ENCODE measurements at regions not wholly inside any gene's neighbourhood (a gene's known extent, or its start where the extent isn't known, plus 50 kb on each side); places are given as distances from the start of the nearest gene placed in this dataset.
"Not testable (repeated sequence)": the region's sequence is repeated elsewhere in the genome, so short reads cannot be mapped to it uniquely, and the experiment has no call there.

DNA sequence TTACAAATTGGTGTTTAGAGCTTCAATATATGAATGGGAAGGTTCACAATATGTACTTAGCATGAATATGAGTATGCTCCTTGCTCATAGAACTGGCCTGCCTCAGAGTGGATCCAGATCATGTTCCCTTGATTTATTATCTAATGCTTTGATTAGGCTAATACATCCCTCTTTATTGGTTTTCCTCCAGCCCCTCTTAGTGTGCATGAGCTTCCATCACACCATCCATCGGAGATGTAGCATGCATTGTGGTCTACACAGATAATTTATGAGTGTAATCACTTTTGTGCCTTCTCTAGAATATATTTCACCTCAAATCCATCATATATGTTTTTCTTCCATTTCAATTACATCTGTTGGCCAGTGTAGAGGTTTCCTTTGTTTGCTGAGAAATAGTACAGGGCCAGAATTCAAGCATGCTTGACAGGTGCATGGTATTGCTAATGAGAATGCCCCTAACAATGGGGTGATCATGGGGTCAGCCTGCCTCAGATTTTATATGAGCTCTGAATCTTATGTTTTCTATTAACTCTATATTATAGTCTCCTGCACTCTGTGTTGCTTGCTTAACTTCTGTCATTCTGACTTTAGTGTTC lies 786.4 kb upstream of the ARPP21 start:
- DNase-seq: no peak

DNA sequence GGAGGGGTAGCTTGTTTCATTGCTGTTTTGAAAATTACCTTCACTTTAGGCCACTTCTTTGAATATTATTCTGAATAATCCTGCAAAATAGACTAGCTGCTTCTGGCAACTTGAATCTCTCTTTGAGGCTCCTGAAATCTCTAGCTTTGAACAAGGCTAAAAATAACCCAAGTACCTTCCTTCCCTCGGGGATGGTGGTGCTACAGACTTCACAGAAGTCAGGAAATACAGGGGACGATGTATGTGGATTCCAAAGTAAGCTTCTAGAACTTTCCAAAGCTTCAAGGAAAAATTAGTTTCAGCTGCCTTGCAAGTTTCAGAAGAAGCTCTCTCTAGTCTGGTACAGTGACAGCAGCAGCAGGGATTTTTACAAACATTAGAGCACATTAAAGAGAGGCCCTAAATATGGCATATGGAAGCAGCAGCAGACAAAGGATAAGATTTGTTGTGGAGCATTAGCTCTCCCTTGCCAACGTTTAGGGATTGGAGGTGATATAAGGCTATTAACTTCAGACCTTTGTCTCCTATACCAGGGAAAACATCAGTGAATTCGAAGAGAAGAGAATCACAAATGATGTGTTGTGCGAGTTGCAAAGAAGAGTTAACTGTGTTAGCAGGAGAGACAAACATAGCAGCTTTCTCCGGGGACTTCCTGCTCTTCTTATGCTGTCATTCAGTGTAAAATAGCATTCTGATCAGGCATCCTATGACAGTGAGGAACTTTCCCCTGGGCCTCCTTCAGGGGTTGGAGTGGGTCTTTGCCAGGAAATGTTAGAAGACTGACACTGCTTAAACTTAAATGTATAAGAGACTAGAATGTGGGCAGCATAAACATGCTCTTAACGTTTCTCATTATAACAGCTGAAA lies 783.0 kb upstream of the ARPP21 start:
- no peak for DNase-seq

DNA sequence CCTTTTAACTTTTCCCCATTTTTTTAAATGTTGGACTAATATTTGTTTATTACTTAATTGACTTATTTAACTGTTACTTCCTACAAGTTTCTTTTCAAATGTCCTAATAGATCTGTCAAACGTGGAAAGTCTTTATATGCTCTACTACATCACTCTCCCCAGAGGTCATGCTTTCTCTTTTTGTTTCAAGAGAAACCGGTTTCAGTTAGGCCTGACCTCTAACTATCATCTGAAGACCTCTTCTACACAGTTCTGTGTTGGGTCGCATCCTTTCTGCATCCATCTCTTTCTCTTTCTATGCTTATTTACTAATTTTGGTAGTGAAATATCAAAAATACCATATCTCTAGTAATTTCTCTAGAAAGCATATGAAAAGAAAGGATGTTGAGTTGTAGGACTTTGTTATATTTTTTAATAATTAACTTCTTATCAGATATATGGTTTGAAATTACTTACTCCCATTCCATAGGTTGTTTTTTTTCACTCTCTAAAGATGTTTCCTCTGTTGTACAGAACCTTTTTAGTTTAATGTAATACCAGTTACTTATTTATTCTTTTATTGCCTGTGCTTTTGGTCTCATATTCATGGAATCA lies 781.2 kb upstream of the ARPP21 start:
- DNase-seq: no peak

DNA sequence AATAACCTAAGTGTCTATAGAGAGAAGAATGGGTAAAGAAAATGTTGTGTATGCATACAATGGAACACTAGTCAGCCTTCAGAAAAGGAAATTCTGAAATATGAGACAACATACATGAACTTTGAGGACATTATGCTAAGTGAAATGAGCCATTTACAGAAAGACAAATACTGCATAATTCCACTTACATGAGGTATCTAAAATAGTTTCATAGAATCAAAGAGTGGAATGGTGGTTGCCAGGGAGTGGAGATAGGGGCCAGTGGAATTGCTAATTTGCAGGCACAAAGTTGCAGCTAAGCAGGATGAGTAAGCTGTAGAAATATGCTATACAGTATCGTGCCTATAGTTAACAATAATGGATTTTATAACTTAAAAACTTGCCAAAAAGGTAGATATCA lies 779.6 kb upstream of the ARPP21 start:
- no peak for DNase-seq

DNA sequence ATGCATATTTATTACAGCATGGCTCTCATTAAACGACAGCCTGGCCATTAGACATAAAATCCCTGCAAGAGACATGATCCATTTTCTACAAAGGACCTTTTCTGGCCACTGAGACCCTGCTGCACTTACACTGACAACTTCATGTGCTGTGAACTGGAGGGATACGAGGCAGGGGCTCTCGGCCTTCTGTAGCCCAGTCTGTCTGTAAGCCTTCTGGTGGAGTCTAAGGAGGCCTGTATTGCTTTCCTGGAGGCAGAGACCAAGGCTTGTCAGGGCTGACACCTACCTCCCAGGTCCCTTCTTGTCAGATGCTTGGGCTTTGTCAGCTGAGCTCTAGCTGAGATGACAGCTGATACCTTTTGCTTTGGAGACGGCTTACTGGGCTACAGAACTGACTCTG lies 776.9 kb upstream of the ARPP21 start:
- no peak for DNase-seq

DNA sequence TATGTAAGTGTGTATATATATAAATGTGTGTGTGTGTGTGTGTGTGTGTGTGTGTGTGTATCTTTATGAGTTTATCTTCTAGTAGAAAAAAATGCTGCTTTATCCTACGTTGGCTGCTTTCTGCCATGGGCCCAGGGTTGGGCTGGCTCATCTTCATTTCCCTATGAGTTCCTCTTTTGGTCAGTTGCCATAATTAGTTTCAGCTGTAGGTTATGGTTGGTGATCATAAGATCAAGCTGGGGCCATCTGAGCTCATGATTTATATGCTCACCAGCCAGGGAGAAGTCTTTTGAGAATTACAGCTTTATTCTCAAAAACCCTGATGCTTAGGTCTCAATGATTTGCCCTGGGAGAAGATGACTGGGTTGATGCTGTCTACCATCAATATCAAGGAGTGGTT lies 775.8 kb upstream of the ARPP21 start:
- DNase-seq: no peak

DNA sequence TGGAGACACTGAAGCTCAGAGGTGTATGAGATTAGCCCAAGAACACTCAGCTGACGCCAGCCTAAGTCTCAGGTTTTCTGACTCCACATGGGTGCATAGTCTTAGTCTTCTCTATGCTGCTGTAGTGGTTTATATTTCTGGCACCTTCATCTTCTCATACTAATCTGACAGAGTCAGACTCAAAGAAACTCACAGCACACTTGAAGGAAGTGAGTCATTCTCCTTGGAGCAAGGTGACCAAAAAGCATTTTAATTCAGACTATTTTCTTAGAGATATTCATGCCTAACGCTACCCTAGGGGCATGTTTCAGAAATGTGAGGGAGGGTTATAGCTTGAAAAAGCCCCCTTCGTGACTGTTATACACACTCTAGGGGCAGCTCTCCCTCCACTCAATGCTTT lies 775.3 kb upstream of the ARPP21 start:
- no peak for DNase-seq

DNA sequence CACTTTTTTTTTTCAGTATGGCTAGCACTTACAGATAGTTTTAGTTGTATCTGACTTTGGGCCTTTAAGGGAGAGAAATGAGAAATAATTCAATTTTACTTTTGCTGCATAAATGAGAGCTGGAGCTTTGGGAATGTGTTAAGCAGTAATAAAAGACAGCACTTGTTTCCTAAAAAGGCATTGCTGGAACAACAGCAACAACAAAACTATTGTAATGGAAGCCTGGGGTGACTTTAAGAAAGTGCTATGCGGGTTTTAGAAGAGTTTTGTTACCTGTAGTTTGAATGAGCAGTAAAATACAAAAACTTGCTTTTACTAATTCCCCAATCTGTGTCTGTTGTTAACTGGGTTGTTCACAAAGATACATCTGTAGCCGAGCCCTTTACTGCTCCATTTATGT lies 774.0 kb upstream of the ARPP21 start:
- no peak for DNase-seq

DNA sequence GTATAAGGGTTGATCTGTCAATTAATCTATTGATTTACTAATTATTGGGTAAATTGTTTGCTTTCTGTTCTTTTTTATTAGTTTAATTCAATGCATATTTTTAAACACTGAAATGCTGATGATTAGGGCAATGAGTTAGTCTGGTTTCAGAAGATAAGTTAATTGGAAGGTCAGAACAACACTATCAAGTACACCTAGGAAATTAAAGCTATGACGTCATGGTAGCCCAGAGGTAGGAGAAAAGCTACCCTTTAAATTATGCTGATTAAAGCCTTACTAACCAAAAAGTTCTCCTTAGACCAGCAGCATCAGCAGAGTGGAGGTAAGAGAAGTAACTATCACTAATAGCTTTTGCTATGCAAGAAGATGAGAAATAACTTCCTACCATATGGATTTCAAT lies 770.4 kb upstream of the ARPP21 start:
- DNase-seq: no peak

DNA sequence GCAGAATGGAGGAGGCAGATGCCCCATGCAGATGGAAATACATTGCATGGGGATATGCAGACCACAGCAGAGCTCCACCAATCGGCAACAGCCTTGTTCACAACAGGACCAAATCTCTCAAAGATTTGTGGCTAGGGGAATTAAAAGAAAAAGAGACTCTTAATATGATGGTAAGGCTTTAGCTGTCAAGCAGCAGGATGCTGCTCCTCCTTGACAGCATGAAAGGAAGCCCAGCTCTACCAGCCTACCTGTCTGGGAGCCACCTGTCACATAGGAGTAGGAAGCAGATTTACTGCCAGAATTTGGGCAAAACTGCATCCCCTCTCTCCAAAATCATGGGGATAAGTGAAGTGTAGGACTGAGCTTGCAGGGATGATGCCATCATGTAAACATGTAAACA lies 769.6 kb upstream of the ARPP21 start:
- no peak for DNase-seq

DNA sequence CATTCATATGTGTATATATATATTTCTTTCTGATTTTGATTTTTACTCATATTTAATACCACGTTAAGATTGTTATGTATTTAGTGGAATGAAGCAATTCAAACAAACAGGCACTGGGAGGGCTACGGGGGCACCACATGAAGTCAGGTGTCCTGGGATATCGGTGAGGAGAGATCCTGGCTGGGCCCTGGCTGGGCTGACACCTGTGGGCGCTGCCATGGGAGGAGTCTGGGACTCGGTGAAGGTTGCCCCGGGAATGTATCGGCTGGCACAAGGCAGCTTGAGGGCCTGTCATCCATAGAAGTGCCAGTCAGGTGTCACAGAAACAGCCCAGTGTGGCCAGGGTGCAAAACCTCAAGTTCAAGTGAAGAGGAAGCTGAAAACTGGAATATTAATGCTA lies 766.9 kb upstream of the ARPP21 start:
- no peak for DNase-seq

DNA sequence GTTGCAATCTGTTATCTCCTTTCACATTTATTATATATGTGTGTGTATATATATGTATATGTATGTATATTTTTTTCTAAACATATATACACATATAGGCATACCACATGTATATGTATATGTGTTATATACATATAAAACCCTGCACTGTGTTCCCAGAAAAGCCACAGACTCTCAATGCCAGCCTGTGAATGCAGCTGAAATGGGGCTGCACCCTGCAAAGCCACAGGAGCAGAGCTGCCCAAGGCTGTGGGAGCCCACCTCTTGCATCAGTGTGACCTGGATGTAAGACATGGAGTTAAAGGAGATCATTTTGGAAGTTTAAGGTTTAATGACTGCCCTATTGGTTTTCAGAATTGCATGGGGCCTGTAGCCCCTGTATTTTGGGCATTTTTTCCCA lies 762.3 kb upstream of the ARPP21 start:
- DNase-seq: no peak

DNA sequence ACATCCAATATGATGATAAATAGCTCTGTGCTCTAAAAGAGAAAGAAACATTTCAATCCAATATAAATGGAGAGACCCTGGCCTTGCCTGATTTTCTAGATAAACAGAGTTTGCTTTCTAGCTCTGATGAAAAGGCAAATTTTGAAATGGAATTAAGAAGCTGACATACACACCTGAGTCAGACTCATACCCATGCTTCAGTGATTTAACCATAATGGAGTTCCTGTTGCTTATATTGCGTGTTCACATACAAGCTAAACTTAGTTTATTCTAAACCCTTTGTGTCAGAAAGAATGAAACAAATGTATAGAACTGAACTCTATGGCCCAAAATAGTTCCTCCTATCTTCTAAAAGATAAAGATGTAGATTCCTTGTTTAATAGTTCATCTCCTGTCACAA lies 760.8 kb upstream of the ARPP21 start:
- no peak for DNase-seq

DNA sequence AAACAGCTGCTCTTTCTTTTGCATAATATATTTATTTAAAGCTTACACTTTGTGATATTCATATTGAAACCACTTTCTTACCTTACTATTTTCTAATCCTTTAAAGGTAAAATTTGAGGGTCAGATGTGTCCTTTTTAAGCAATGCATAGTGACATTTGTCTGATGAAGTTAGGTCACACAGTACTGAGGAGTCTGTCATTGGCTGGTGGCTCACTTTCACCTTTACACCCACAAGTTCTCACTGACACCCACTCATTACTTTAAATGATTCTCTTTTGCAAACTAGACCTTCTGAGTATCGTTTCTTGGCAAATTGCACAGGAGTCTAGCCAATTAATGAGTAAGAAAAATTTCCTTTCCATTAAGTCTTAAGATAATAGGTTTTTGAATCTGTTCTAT lies 758.3 kb upstream of the ARPP21 start:
- no peak for DNase-seq

DNA sequence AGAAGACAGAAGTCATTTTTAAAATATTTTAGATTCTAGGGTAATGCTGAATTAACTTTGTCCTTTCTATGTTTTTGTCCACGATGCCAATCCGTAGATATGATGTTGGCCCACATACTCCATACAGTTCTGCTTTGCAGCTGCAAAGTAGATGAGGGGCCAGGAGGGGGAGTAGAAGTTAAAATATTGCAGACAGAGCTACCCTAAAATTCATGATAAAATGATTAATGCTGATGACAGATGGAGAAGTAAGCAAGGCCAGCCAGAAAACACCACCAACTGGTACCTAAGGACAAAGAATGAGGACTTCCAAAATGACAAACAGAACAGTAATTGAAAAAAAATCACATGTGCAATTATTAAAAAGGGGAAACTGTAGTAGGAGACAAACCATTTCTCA lies 756.6 kb upstream of the ARPP21 start:
- DNase-seq: no peak

DNA sequence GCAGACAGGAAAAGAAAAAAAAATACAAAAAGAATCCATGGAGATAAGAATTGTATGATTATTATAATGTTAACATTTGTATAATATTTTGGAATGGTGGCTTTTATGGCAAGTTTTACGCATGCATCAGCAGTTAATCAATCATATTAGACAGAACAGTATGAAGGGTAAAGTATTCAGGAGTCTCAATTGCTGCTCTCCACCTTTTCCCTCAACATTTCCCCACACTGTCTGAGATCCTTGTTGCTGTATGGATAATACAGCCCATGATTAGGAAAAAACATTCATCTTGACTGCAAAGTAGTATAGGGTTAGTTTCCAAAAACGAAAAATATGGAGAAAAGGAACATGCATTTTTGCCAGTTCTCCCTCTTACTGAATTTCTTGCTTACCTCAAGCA lies 755.3 kb upstream of the ARPP21 start:
- no peak for DNase-seq

DNA sequence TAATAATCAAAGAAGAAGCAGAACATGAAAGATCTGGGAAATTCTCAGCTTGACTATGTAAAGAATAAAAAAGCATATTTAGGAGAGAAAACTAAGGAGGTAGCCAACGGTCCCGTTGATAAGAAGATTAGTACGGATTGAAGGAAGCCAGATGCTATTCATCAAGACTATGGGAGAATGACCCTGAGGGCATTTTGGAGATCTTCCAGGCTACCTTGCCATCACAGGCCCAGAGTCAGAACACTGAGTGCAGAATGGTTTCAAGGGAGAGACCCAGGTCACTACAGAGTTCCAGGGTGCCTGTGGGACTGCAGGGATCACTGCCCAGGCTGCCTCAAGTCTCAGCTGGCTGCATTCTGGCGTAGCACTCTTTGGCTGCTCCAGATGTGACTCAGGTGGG lies 752.9 kb upstream of the ARPP21 start:
- no peak for DNase-seq

DNA sequence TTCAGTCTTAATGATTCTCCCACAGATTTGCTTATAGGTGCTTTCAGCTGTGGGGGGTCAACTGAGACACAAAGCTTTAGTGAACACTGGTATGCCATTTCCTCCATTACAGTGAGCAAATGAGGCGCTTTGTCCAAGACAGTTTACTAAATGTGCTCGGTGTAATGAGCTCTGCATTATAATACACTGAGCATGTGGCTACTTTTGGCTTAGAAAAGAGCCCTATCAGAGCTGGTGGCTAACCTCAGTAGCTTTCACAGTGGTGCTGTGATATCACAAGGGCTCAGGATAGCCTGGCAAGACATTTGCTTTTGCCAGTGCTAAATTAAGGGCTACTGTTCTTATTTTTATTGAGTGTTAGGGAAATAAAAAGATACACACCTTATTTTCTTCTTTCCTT lies 749.7 kb upstream of the ARPP21 start:
- DNase-seq: no peak

DNA sequence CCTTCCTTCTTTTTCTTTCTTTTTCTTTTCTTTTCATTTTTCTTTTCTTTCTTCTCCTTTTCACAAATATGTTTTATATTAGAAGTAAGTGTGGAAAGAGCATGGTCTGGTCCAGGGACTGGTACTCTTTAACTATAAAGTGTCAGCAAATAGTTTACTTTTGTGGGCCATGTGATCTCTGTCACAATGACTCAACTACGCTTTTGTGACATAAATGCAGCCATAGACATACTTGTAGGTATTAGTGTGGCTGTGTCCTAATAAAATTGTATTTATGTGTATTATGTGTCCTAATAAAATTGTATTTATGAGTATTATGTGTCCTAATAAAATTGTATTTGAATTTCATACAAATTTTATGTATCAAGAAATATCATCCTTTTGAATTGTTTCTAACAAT lies 749.1 kb upstream of the ARPP21 start:
- DNase-seq: no peak

DNA sequence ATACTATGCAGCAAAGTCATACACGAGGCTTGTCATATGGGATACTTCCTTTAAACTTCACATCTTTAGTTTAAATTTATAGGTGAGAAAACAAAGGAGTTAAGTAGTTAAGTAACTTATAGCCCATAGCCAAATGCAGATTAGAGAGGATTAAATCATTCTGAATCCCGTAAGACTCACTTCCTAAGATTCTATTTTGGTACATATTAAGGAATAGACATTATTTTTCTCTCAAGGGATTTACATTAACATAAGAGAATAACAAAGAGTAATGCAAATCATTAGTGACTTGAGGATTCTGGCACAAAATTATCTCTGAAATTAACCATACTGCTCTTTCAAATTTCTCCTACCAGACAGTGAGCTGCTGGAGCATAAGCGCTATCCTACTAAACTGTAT lies 747.4 kb upstream of the ARPP21 start:
- DNase-seq: no peak

DNA sequence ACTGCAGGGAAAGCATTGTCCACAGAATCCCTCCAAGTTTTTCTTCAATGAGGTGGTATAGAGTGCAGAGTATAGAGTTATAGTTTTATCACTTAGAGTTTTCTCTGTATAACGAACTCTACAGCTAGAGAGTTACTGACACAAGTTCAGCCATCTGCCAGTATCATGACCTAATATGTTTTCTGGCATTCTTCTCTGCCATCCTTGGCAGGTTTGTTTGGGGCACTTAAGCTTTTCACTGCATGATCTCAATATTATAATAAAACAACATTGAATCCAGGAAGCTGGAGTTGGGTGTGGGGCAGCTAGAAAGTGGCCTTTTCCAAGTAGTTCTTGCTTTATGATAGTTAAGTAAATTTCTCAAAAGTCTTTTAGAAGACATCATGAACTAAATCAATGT lies 743.5 kb upstream of the ARPP21 start:
- no peak for DNase-seq

DNA sequence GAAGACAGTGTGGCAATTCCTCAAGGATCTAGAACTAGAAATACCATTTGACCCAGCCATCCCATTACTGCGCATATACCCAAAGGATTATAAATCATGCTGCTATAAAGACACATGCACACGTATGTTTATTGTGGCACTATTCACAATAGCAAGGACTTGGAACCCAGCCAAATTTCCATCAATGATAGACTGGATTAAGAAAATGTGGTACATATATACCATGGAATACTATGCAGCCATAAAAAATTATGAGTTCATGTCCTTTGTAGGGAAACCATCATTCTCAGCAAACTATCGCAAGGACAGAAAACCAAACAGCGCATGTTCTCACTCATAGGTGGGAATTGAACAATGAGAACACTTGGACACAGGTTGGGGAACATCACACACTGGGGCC lies 729.6 kb upstream of the ARPP21 start:
- not testable (repeated sequence) for DNase-seq

DNA sequence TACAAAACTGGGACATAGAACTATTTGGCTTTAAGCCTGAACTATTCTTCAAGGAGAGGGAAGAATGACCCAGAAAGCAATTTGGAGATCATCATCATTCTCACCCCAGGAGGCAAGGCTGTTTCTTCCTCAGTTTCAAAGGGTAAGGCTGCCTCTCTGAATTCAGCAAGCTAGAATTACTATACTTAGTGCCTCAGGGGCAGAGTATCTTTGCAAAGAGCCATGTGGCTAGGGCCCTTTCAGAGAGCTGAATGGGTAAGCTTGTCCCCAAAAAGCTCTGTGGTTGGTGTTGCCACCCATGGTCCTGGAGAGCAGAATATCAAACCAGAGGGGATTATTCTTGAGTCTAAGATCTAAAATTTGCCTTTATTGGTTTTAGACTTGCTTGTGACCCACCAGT lies 720.3 kb upstream of the ARPP21 start:
- no peak for DNase-seq

DNA sequence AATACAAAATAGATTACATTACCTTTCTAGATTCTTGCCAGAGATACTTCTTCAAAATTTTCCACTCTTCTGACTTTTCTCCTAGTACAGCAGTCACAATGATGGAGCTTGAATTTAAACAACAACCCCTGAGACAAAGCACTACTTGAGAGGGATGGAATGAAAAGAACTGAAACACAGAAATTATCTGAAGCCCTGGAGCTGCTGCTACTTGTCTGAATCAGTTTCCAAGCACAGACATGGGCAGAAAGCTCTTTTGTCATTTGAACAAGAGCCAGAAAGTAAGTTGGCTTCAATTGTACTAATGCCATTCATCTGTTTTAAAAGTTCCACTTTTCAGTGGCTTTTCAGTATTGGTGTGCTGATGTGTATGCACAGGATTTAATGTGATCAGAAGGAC lies 718.5 kb upstream of the ARPP21 start:
- no peak for DNase-seq

DNA sequence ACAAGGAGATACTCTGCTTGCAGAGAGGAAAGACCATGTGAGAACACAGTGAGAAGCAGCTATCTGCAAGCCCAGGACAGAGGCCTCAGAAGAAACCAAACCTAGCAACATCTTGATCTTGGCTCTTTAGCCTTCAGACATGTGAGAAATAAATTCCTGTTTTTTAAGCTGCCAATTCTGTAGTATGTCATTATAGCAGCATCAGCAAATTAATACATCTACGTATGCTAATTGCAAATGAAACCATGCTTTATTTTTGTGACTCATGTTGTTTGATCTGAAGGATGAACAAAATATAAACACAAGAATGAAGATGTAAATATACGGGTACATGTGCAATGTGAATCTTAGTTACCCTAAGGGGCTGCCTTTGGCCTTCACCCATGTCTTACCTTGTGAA lies 714.4 kb upstream of the ARPP21 start:
- DNase-seq: no peak
